ENCODE measurements at regions not wholly inside any gene's neighbourhood (a gene's known extent, or its start where the extent isn't known, plus 50 kb on each side); places are given as distances from the start of the nearest gene placed in this dataset.

DNA sequence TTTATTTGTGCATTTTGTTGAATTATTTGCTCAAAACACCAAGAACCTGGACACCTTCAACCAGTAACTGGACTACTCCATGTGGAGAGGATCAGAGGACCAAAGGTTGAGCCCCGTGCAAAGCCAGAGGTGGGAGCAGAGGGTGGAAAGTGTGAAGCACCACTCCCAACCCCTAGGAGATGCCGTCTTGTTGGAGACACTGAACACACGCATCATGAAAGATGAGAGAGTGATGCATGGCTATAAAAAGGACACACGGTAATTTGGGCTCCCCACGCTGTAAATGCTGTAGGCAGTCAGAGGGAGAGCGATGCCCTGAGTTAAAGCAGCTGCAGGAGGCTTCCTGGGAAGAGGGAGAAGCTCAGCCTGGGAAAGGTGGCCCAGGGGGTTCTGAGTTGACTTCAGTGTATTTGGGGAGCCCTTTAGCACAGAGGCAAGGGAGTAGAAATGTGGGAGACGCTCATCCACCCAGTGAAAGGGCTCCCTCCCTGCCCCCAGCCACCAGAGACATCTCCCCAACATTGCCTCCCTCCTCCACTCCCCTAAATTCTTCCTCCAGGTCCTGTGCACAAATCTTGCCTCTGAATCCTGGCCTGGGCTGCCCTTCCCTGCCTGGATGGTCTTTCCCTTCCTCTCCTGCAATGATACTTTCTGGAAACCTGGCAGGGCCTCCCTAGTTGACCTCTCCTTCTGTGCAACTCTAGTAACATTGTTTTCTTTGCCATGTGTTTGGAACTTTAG, 55.8 kb upstream of the IYD start:
- no peaks in the 10 kb centered on the region for H3K27me3 ChIP-seq
- H3K27ac ChIP-seq = no peak overlapping the region
- DNase-seq = no peak
- intact Hi-C loops (cut with DNase I) = no loop called here
- no peak overlapping the region for H3K9ac ChIP-seq (ENCODE audit: low read depth in 2 of 2, low read length in 2 of 2)
- H3K4me1 ChIP-seq = no peaks in the 10 kb centered on the region
- no peak overlapping the region for H3K4me3 ChIP-seq
- H3K36me3 ChIP-seq = no peaks in the 10 kb centered on the region
- TF ChIP-seq CTCF (IDR thresholded peaks at IDR 0.05) = no peak
- H3K9me3 ChIP-seq = no peaks in the 10 kb centered on the region

GRCh38 chr6:150313781-150314180, 55.0 kb upstream of the IYD start:
- no peaks in the 10 kb centered on the region for H3K4me1 ChIP-seq
- no peak overlapping the region for H3K27ac ChIP-seq
- intact Hi-C loops (cut with DNase I) = no loop called here
- H3K9me3 ChIP-seq = no peaks in the 10 kb centered on the region
- H3K27me3 ChIP-seq = no peaks in the 10 kb centered on the region
- H3K4me3 ChIP-seq = no peak overlapping the region
- H3K36me3 ChIP-seq = no peaks in the 10 kb centered on the region
- no peak for DNase-seq
- H3K9ac ChIP-seq (ENCODE audit: low read depth in 2 of 2, low read length in 2 of 2) = no peak overlapping the region
- no peak for TF ChIP-seq CTCF (IDR thresholded peaks at IDR 0.05)

GRCh38 chr6:150314230-150315188, 54.3 kb upstream of the IYD start:
- H3K27me3 ChIP-seq = no peaks in the 10 kb centered on the region
- TF ChIP-seq CTCF (IDR thresholded peaks at IDR 0.05) = no peak
- H3K4me1 ChIP-seq = no peaks in the 10 kb centered on the region
- H3K27ac ChIP-seq = no peak overlapping the region
- DNase-seq = no peak
- no peak overlapping the region for H3K9ac ChIP-seq (ENCODE audit: low read depth in 2 of 2, low read length in 2 of 2)
- H3K36me3 ChIP-seq = no peaks in the 10 kb centered on the region
- intact Hi-C loops (cut with DNase I) = no loop called here
- H3K4me3 ChIP-seq = no peak overlapping the region
- no peaks in the 10 kb centered on the region for H3K9me3 ChIP-seq

- intact Hi-C loops (cut with DNase I) = no loop called here
- no peak for TF ChIP-seq CTCF (IDR thresholded peaks at IDR 0.05)
- DNase-seq = no peak
These were observed 53.2 kb upstream of the IYD start for GRCh38 chr6:150315626-150316025.

DNA sequence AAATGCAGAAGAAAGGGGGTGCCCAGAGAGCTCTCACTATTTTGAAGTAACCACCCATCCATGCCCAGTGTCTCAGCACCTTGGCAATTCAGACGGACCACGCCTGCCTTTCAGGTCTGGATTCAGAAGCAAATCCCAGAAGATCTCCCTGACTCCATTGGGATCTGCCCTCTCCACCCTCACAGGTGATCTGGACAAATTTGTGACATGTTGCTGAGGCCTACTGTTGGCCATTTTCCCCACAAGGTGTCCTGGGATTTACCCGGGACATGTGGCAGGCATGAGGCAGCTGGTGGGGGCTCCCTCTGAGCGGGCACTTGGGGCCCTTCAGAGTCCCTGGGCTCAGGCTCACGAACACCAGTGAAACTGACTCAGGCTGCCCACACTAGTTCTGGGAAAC, 51.9 kb upstream of the IYD start:
- no peaks in the 10 kb centered on the region for H3K4me1 ChIP-seq
- H3K27ac ChIP-seq = no peak overlapping the region
- no peak overlapping the region for H3K9ac ChIP-seq (ENCODE audit: low read depth in 2 of 2, low read length in 2 of 2)
- no peaks in the 10 kb centered on the region for H3K36me3 ChIP-seq
- H3K9me3 ChIP-seq = no peaks in the 10 kb centered on the region
- intact Hi-C loops (cut with DNase I) = no loop called here
- DNase-seq = no peak
- no peaks in the 10 kb centered on the region for H3K27me3 ChIP-seq
- no peak for TF ChIP-seq CTCF (IDR thresholded peaks at IDR 0.05)
- H3K4me3 ChIP-seq = no peak overlapping the region

More at GRCh38 chr6:150315626-150316025, 53.2 kb upstream of the IYD start:
- Histone ChIP-seq H3K27ac (no peak overlapping the region), H3K36me3 (no peaks in the 10 kb centered on the region), H3K9ac (ENCODE audit: low read depth in 2 of 2, low read length in 2 of 2) (no peak overlapping the region), H3K9me3 (no peaks in the 10 kb centered on the region), H3K4me1 (no peaks in the 10 kb centered on the region), H3K4me3 (no peak overlapping the region), H3K27me3 (no peaks in the 10 kb centered on the region)

Measured in colonic mucosa (tissue), 4 donors.